Epithelial cell of prostate (primary cell): ENCODE measurements at regions not wholly inside any gene's neighbourhood (a gene's known extent, or its start where the extent isn't known, plus 50 kb on each side); places are given as distances from the start of the nearest gene placed in this dataset.

Source experiments
- DNase-seq: peaks from one replicate; pipeline ENCODE4 v3.0.0-alpha.2; 2011; ENCODE audit warnings: low read depth, low spot score
- H3K27ac ChIP-seq: fragments of 450-650 bp; 2 replicates; pipeline ENCODE4 v1.5.1; 2017; ENCODE audit warnings: mild to moderate bottlenecking

- no peak overlapping the region for H3K27ac ChIP-seq
- no peak for DNase-seq
Observed at GRCh38 chr2:238695538-238695937, 152.3 kb upstream of the TWIST2 start.

GRCh38 chr2:238696331-238696730 lies 151.6 kb upstream of the TWIST2 start:
- no peak for DNase-seq
- no peak overlapping the region for H3K27ac ChIP-seq

- no peak overlapping the region for H3K27ac ChIP-seq
- no peak for DNase-seq
Observed at GRCh38 chr2:238696786-238697185, 151.1 kb upstream of the TWIST2 start.

- H3K27ac ChIP-seq, result no peak overlapping the region
- no peak for DNase-seq
Observed at GRCh38 chr2:238697193-238698071, 150.5 kb upstream of the TWIST2 start.

GRCh38 chr2:238698072-238698352 lies 149.9 kb upstream of the TWIST2 start:
- no peak overlapping the region for H3K27ac ChIP-seq
- no peak for DNase-seq

GRCh38 chr2:238698451-238699306 lies 149.2 kb upstream of the TWIST2 start:
- no peak for DNase-seq
- H3K27ac ChIP-seq, result no peak overlapping the region

- DNase-seq, result no peak
- H3K27ac ChIP-seq, result no peak overlapping the region
Observed at GRCh38 chr2:238699307-238700116, 148.4 kb upstream of the TWIST2 start.

GRCh38 chr2:238700117-238700457 lies 147.8 kb upstream of the TWIST2 start:
- no peak for DNase-seq
- no peak overlapping the region for H3K27ac ChIP-seq

GRCh38 chr2:238700506-238701340 lies 147.2 kb upstream of the TWIST2 start:
- no peak overlapping the region for H3K27ac ChIP-seq
- no peak for DNase-seq

- H3K27ac ChIP-seq, result no peak overlapping the region
- DNase-seq, result no peak
Observed at GRCh38 chr2:238701341-238702206, 146.3 kb upstream of the TWIST2 start.

- no peak overlapping the region for H3K27ac ChIP-seq
- DNase-seq, result no peak
Observed at GRCh38 chr2:238702276-238703052, 145.4 kb upstream of the TWIST2 start.

- no peak for DNase-seq
- no peak overlapping the region for H3K27ac ChIP-seq
Observed at GRCh38 chr2:238703053-238703415, 144.9 kb upstream of the TWIST2 start.

- DNase-seq, result no peak
- H3K27ac ChIP-seq, result no peak overlapping the region
Observed at GRCh38 chr2:238703436-238703835, 144.4 kb upstream of the TWIST2 start.

GRCh38 chr2:238704471-238705225 lies 143.2 kb upstream of the TWIST2 start:
- no peak for DNase-seq
- H3K27ac ChIP-seq, result no peak overlapping the region

GRCh38 chr2:238706163-238706562 lies 141.7 kb upstream of the TWIST2 start:
- no peak for DNase-seq

GRCh38 chr2:238706673-238707072 lies 141.2 kb upstream of the TWIST2 start:
- no peak overlapping the region for H3K27ac ChIP-seq
- no peak for DNase-seq

More at GRCh38 chr2:238706163-238706562, 141.7 kb upstream of the TWIST2 start:
- H3K27ac ChIP-seq, result no peak overlapping the region

- no peak for DNase-seq
- no peak overlapping the region for H3K27ac ChIP-seq
Observed at GRCh38 chr2:238709325-238710025, 138.4 kb upstream of the TWIST2 start.
